GM23338 (cell line): ENCODE measurements at regions not wholly inside any gene's neighbourhood (a gene's known extent, or its start where the extent isn't known, plus 50 kb on each side); places are given as distances from the start of the nearest gene placed in this dataset.

Experiments used
- ATAC-seq: fragments of 200-7000 bp; cut with Tn5 transposase; 3 replicates; pipeline ENCODE4 v1.9.1; 2020
- DNase-seq: peaks from one replicate; pipeline ENCODE4 v3.0.0-alpha.2; 2015; ENCODE audit warnings: low spot score
- H2AFZ ChIP-seq: fragments of 200-600 bp; sonication (generic); 2 replicates; pipeline ENCODE4 v1.8.0; 2016; ENCODE audit warnings: antibody characterized with exemption, mild to moderate bottlenecking, moderate library complexity
- H3F3A ChIP-seq: fragments of 200-600 bp; sonication (generic); replicated peaks from 2 replicates; pipeline ENCODE4 v1.8.0; 2017; ENCODE audit warnings: antibody characterized with exemption, mixed run types, low read depth
- H3K27ac ChIP-seq: fragments of 200-600 bp; sonication (generic); 2 replicates; pipeline ENCODE4 v1.6.1; 2016; ENCODE audit warnings: low read depth
- H3K27me3 ChIP-seq: fragments of 200-600 bp; sonication (generic); 2 replicates; pipeline ENCODE4 v1.8.0; 2016; ENCODE audit warnings: mild to moderate bottlenecking, mixed run types, moderate library complexity; ENCODE audit not compliant: insufficient read depth
- H3K36me3 ChIP-seq: fragments of 200-600 bp; sonication (generic); 2 replicates; pipeline ENCODE4 v1.8.0; 2016; ENCODE audit warnings: mild to moderate bottlenecking; ENCODE audit not compliant: insufficient read depth
- H3K4me1 ChIP-seq: fragments of 200-600 bp; sonication (generic); 2 replicates; pipeline ENCODE4 v1.8.0; 2016; ENCODE audit warnings: mild to moderate bottlenecking, moderate library complexity; ENCODE audit not compliant: insufficient read depth
- H3K4me2 ChIP-seq: fragments of 200-600 bp; sonication (generic); 2 replicates; pipeline ENCODE4 v1.7.1; 2017; ENCODE audit warnings: mixed run types
- H3K4me3 ChIP-seq: fragments of 200-600 bp; sonication (generic); 2 replicates; pipeline ENCODE4 v1.6.1; 2016; ENCODE audit warnings: mixed run types
- H3K79me2 ChIP-seq: fragments of 200-600 bp; sonication (generic); replicated peaks from 2 replicates; pipeline ENCODE4 v1.8.0; 2017; ENCODE audit warnings: mild to moderate bottlenecking; ENCODE audit not compliant: insufficient read depth
- H3K9me2 ChIP-seq: fragments of 200-600 bp; sonication (generic); 2 replicates; pipeline ENCODE4 v1.8.0; 2017; ENCODE audit not compliant: insufficient read depth
- H4K20me1 ChIP-seq: fragments of 200-600 bp; sonication (generic); replicated peaks from 2 replicates; pipeline ENCODE4 v1.8.0; 2017; ENCODE audit warnings: mild to moderate bottlenecking; ENCODE audit not compliant: insufficient read depth
- H3K27ac Mint-ChIP-seq: 2 replicates; pipeline ENCODE4 v1.8.0; 2020; ENCODE audit warnings: inconsistent platforms, mild to moderate bottlenecking, moderate library complexity, mixed read lengths
- H3K27me3 Mint-ChIP-seq: 3 replicates; pipeline ENCODE4 v1.8.0; 2022; ENCODE audit warnings: low read depth, mild to moderate bottlenecking, moderate library complexity, mixed read lengths, inconsistent platforms; ENCODE audit not compliant: insufficient read depth, poor library complexity
- H3K36me3 Mint-ChIP-seq: 3 replicates; pipeline ENCODE4 v1.8.0; 2021; ENCODE audit warnings: low read depth, mild to moderate bottlenecking, inconsistent platforms, moderate library complexity, mixed read lengths
- H3K4me1 Mint-ChIP-seq: 3 replicates; pipeline ENCODE4 v1.8.0; 2020; ENCODE audit warnings: mild to moderate bottlenecking, inconsistent platforms, mixed read lengths
- H3K4me3 Mint-ChIP-seq: 3 replicates; pipeline ENCODE4 v1.8.0; 2021; ENCODE audit warnings: moderate library complexity, mild to moderate bottlenecking, inconsistent platforms, mixed read lengths
- H3K9me3 Mint-ChIP-seq: 3 replicates; pipeline ENCODE4 v1.8.0; 2020; ENCODE audit warnings: moderate library complexity, mild to moderate bottlenecking, inconsistent platforms, mixed read lengths
- CREB1 ChIP-seq: fragments of 250-450 bp; sonication (Bioruptor Pico); IDR thresholded peaks from 2 replicates; pipeline ENCODE4 v1.5.0; 2020; ENCODE audit warnings: low read depth, mild to moderate bottlenecking, moderate library complexity
- ETS1 ChIP-seq: IDR thresholded peaks from 2 replicates; pipeline ENCODE4 v1.6.1; 2016; ENCODE audit warnings: antibody characterized with exemption
- EZH2 ChIP-seq: fragments of 200-600 bp; sonication (generic); IDR thresholded peaks from one replicate; pipeline ENCODE4 v1.8.0; 2017; ENCODE audit warnings: antibody characterized with exemption, mild to moderate bottlenecking, low read depth; ENCODE audit not compliant: unreplicated experiment
- EZH2phosphoT487 ChIP-seq: fragments of 200-600 bp; sonication (generic); IDR thresholded peaks from one replicate; pipeline ENCODE4 v1.8.1; 2018; ENCODE audit warnings: antibody characterized with exemption; ENCODE audit not compliant: unreplicated experiment
- JUNB ChIP-seq: IDR thresholded peaks from one replicate; pipeline ENCODE4 v1.6.1; 2016; ENCODE audit warnings: antibody characterized with exemption; ENCODE audit not compliant: unreplicated experiment
- NANOG ChIP-seq: IDR thresholded peaks from 2 replicates; pipeline ENCODE4 v1.6.1; 2016; ENCODE audit warnings: antibody characterized with exemption, borderline replicate concordance
- POLR2AphosphoS5 ChIP-seq: IDR thresholded peaks from 2 replicates; pipeline ENCODE4 v1.6.1; 2016; ENCODE audit warnings: antibody characterized with exemption, low read depth
- REST ChIP-seq: IDR thresholded peaks from one replicate; pipeline ENCODE4 v1.6.1; 2018; ENCODE audit warnings: antibody characterized with exemption; ENCODE audit not compliant: unreplicated experiment
- STAT1 ChIP-seq: IDR thresholded peaks from one replicate; pipeline ENCODE4 v1.6.1; 2016; ENCODE audit warnings: antibody characterized with exemption; ENCODE audit not compliant: unreplicated experiment
- ZNF114 ChIP-seq: fragments of 250-450 bp; sonication (Bioruptor Pico); IDR thresholded peaks from 2 replicates; pipeline ENCODE4 v1.5.0; 2020; ENCODE audit warnings: mild to moderate bottlenecking, moderate library complexity
- ZNF331 ChIP-seq: fragments of 250-450 bp; sonication (Bioruptor Pico); IDR thresholded peaks from 2 replicates; pipeline ENCODE4 v1.5.0; 2020; ENCODE audit warnings: low read depth, mild to moderate bottlenecking, moderate library complexity
- ZNF462 ChIP-seq: fragments of 250-450 bp; sonication (Bioruptor Pico); IDR thresholded peaks from 2 replicates; pipeline ENCODE4 v1.5.0; 2020; ENCODE audit warnings: mild to moderate bottlenecking, moderate library complexity
- TF ChIP-seq, protein P1 (sequence below), 2 experiments: fragments of 200-600 bp in 1 of 2; sonication (generic) in 1 of 2; conservative IDR thresholded peaks; 2 replicates each; pipeline versions ENCODE4 v1.5.1 to v1.6.1; 2016 to 2017; ENCODE audit warnings: antibody characterized with exemption in 2 of 2, low read depth in 2 of 2, mild to moderate bottlenecking in 2 of 2, moderate library complexity in 1 of 2

DNA sequence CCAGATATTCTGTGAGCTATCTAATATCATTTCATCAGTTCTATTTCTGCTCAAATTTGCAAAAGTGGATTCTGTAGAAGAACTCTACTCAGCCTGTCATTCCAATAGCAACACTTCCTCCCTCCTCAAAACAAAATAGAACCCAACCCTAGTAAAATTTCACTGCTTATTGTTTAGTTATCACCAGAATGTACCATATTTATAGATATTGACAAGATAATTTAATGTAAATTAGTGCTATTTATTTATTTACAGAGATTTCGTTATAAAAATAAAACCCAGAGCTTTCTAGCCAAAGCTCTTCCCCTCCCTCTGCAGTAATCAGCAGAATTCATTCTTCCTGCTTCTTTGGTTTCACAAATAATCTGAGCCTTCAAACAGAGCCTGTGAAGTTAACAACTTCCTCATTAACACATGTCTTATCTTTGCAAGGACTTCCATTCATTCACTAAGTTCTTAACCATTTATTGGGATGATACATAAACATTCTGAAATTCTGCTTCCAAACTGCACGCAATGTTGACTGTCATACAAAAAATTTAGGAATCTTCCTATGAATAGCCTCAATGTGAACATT, 73.7 kb upstream of the PJA2 start:
- TF ChIP-seq ETS1 (no peak), EZH2phosphoT487 (no peak), NANOG (no peak), ZNF114 (no peak), ZNF462 (CRISPR knock-in tag) (no peak), STAT1 (no peak), EZH2 (no peak), ZNF331 (CRISPR knock-in tag) (no peak), CREB1 (CRISPR knock-in tag) (no peak), POLR2AphosphoS5 (no peak), JUNB (no peak), REST (no peak)
- TF ChIP-seq, protein P1, sequence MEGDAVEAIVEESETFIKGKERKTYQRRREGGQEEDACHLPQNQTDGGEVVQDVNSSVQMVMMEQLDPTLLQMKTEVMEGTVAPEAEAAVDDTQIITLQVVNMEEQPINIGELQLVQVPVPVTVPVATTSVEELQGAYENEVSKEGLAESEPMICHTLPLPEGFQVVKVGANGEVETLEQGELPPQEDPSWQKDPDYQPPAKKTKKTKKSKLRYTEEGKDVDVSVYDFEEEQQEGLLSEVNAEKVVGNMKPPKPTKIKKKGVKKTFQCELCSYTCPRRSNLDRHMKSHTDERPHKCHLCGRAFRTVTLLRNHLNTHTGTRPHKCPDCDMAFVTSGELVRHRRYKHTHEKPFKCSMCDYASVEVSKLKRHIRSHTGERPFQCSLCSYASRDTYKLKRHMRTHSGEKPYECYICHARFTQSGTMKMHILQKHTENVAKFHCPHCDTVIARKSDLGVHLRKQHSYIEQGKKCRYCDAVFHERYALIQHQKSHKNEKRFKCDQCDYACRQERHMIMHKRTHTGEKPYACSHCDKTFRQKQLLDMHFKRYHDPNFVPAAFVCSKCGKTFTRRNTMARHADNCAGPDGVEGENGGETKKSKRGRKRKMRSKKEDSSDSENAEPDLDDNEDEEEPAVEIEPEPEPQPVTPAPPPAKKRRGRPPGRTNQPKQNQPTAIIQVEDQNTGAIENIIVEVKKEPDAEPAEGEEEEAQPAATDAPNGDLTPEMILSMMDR (conservative IDR thresholded peaks at IDR 0.05; ENCODE audit: low read depth in 2 of 2) = no peak
- DNase-seq (no peak), ATAC-seq (no peak)
- Histone ChIP-seq H3K36me3 (no peaks in the 10 kb centered on the region), H2AFZ (no peak overlapping the region), H3K9me2 (no peaks in the 10 kb centered on the region), H4K20me1 (no peaks in the 10 kb centered on the region), H3K4me2 (no peak overlapping the region), H3K79me2 (no peaks in the 10 kb centered on the region), H3K4me3 (no peak overlapping the region), H3F3A (no peaks in the 10 kb centered on the region), H3K4me1 (peaks cover 2% of the 10 kb centered on the region; the same call in 1 of the 2 replicates), H3K27ac (no peak overlapping the region), H3K27me3 (no peaks in the 10 kb centered on the region)
- Mint-ChIP-seq H3K27ac (no peak overlapping the region), H3K9me3 (peaks cover 9% of the 10 kb centered on the region; the same call in 2 of the 3 replicates), H3K4me3 (no peak overlapping the region), H3K4me1 (peaks cover 10% of the 10 kb centered on the region; the same call in 2 of the 3 replicates), H3K27me3 (peaks cover 4% of the 10 kb centered on the region), H3K36me3 (peaks cover 5% of the 10 kb centered on the region; the same call in 1 of the 3 replicates)
